ENCODE measurements at regions not wholly inside any gene's neighbourhood (a gene's known extent, or its start where the extent isn't known, plus 50 kb on each side); places are given as distances from the start of the nearest gene placed in this dataset.
A peak's percentile ranks its signal among the peaks of the same experiment; 100 is the strongest.
"Not testable (repeated sequence)": the region's sequence is repeated elsewhere in the genome, so short reads cannot be mapped to it uniquely, and the experiment has no call there.

DNA sequence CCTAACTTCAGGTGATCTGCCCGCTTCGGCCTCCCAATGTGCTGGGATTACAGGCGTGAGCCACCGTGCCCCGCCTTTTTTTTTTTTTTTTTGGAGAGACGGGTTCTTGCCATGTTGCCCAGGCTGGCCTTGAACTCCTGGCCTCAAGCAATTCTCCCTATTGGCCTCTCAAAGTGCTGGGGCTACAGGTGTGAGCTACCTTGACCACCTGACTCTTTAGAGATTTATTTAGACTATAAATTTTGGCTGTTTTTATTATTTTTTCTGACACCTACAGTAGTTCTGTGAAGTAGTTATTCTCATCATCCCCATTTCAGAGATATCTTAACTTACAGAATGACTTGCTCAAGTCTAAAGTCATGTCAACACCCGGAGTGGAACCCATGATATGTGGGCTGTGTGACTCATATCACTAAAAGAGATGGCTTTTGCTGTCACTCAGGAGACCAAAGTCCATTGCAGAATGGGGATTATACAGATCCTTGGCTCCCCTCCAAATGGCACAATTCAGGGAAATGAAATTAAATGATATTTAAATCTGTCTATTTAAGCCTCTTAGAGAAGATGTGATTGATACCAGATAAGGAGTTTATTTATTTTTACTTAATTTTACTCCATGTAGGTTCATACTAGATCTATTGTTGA is 93.2 kb downstream of the CTH start:
- TF ChIP-seq, protein P1, sequence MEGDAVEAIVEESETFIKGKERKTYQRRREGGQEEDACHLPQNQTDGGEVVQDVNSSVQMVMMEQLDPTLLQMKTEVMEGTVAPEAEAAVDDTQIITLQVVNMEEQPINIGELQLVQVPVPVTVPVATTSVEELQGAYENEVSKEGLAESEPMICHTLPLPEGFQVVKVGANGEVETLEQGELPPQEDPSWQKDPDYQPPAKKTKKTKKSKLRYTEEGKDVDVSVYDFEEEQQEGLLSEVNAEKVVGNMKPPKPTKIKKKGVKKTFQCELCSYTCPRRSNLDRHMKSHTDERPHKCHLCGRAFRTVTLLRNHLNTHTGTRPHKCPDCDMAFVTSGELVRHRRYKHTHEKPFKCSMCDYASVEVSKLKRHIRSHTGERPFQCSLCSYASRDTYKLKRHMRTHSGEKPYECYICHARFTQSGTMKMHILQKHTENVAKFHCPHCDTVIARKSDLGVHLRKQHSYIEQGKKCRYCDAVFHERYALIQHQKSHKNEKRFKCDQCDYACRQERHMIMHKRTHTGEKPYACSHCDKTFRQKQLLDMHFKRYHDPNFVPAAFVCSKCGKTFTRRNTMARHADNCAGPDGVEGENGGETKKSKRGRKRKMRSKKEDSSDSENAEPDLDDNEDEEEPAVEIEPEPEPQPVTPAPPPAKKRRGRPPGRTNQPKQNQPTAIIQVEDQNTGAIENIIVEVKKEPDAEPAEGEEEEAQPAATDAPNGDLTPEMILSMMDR (IDR thresholded peaks at IDR 0.05), result no peak
- no peak for ATAC-seq (ENCODE audit: low FRiP score)
- DNase-seq (ENCODE audit: low spot score), result no peak

DNA sequence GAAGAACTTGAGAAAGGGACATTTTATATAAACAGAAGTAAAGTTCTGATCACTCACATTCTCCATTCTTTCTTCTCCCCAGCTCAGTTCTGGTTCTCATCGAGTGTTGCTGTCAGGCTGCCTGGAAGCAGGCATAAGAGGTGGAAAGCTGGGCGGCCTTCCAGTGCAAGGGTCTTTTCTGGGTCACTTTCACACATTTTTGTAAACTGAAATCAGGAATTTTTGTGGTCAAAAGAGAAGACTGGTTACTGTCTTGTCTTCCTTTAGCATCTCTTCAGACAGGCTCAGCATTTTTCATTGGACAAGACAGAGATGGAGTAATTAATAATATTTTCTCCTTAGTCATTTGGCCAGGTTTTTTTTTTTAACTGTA is 93.7 kb downstream of the CTH start:
- no peak for ATAC-seq (ENCODE audit: low FRiP score)
- TF ChIP-seq, protein P1 (IDR thresholded peaks at IDR 0.05), result no peak
- DNase-seq (ENCODE audit: low spot score), result no peak

DNA sequence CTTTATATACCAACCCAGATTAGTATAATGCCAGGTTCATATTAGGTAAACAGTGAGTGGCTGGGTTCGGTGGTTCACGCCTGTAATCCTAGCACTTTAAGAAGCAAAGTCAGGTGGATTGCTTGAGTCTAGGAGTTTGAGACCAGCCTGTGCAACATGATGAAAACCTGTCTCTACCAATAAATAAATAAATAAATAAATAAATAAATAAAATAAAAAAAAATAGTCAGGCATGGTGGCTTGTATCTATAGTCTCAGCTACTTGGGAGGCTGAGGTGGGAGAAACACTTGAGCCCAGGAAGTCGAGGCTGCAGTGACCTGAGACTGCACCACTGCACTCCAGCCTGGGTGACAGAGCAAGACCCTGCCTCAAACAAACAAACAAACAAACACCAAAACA is 96.9 kb downstream of the CTH start:
- DNase-seq (ENCODE audit: low spot score); ATAC-seq (ENCODE audit: low FRiP score): not testable (repeated sequence)

DNA sequence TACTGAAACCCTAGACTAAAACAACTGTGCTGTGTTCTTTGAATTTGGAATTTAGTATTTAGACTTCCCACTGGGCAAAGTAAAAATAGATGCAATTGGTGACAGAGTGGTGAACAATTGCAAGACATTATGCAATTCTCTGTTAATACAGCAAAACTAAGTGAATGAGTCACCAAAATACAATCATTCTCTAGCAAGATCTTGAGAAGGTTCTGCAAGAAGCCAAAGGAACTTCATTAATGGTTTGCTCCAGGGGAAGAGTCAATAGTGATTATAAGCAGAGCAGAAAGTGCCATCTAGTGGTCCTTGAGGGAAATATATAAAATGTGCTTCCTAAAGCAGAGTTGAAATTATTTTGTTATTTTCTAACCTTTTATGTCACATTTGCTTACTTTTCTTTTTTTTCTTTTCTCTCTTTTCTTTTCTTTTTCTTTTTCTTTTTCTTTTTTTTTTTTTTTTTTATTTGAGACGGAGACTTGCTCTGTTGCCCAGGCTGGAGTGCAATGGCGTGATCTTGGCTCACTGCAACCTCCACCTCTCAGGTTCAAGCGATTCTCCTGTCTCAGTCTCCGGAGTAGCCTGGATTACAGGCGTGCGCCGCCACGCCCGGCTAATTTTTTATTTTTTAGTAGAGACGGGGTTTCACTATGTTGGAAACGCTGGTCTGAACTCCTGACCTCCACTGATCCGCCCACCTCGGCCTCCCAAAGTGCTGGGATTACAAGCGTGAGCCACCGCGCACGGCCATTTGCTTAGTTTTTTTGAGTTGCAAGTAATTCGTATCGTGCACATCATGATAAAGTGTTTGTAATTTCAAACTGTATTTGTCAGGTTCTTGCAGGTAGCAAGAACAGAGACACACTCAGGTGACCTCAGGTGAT is 99.2 kb downstream of the CTH start:
- TF ChIP-seq, protein P1 (IDR thresholded peaks at IDR 0.05), result no peak
- DNase-seq (ENCODE audit: low spot score), result no peak

DNA sequence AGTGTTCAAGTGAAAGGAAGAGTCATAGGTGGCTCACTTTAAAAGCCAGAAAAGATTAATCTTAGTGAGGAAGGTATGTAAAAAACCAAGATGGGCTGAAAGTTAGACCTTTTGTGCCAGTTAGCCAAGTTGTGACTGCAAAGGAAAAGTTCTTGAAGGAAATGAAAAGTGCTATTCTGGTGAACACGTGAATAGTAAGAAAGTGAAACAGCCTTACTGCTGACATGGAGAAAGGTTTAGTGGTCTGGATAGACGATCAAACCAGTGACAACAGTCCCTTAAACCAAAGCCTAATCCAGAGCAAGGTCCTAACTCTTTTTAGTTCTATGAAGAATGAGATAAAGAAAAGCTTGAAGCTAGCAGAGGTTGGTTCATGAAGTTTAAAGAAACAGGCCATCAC is 106.4 kb downstream of the CTH start:
- TF ChIP-seq, protein P1 (IDR thresholded peaks at IDR 0.05), result no peak
- ATAC-seq (ENCODE audit: low FRiP score) (no peak), DNase-seq (ENCODE audit: low spot score) (no peak)

More for the DNA sequence above, 99.2 kb downstream of the CTH start:
- peak; percentile 91 for ATAC-seq (ENCODE audit: low FRiP score)

DNA sequence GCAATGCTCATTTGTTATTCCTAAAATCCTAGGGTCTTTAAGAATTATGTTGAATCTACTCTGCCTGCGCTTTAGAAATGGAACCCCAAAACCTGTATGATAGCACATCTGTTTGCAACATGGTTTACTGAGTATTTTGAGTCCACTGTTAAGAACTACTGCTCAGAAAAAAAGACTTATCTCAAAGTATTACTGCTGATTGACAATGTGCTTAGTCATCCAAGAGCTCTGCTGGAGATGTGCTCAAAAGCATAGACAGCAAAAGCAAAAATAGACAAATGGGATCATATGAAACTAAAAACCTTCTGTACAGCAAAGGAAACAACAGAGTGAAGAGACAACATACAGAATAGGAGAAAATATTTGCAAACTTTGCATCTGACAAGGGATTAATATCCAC is 107.0 kb downstream of the CTH start:
- TF ChIP-seq, protein P1 (IDR thresholded peaks at IDR 0.05), result no peak
- ATAC-seq (ENCODE audit: low FRiP score) (no peak), DNase-seq (ENCODE audit: low spot score) (no peak)

DNA sequence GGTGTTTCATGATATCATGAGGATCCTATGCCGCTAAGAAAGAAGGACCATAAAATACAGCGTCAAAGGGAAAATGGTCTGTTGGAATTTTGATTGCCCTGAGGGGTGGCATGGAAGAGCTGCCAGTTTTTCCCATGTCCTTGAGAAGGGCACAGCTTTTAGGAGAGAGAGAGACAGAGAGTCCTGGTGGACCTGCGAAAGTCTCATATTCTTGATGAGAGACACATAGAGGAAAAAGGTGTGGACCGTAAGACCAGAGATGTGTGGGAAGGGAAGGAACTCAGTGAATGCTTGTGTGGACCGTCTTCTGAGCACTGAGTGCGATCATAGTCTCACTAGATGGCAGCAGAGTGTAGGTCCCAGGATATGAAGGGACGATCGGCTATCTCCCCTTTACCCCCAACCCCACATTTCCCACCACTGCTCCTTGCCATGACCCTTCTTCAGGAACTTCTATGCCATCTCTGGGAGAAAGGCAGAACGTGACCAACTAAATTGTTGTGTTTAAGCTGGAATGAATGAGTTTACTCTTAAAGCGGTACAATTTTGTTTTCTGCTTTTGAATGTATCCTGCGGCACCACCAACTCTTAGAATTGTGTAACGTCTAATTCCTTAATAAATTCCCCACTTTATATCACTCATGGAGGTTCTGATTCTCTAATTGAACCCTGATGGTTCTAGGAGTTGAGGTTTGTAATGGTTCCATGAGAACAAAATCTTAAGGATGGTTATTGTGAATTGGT is 117.7 kb downstream of the CTH start:
- DNase-seq (ENCODE audit: low spot score), result no peak
- TF ChIP-seq, protein P1 (IDR thresholded peaks at IDR 0.05), result no peak
- peak; percentile 57 for ATAC-seq (ENCODE audit: low FRiP score)
